ENCODE measurements at regions not wholly inside any gene's neighbourhood (a gene's known extent, or its start where the extent isn't known, plus 50 kb on each side); places are given as distances from the start of the nearest gene placed in this dataset.

DNA sequence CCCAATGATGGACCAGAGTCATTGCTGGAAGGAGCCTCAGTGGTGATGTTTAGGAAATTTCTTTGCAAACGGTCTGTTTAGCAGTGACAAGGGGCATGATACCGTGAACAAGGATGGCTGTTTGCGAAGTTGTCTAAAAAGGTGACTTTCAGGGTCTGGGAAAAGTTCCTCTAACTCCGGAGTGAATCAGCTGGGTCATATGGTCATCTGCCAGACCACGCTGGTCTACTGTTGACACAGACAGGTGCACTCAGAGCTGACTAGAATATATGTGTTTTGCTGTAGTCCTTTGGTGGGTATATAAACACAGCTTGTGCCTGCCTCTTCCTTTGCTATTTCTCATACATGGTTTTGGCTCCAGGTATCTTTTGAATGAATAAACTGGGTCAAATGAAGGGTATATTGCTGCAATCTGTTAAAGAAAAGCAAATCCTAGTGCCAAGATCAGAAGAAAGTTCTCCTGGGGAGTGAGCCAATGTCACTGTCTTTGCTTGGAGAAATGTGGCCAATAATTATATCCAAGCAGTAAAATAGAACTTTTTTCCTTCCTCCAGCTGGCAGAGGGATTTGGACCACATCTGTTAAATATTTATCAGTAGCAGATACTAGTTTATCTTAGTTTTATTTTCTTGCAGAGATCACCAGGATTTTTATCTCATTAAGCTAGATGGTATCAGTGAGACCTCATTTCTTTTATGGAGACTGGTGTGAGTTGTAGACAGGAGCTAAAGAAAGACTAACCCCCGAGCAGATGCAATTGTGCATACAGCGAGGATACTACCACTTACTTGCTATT is 286.0 kb downstream of the TRIB2 start:
- Histone ChIP-seq H3K4me1 (ENCODE audit: insufficient read depth, low read length) (peaks cover 4% of the 10 kb centered on the region; the same call in 1 of the 2 replicates), H3K9ac (ENCODE audit: low read depth, low read length) (no peak overlapping the region), H3K9me3 (ENCODE audit: control insufficient read depth, insufficient read depth, low read length) (no peaks in the 10 kb centered on the region), H3K36me3 (ENCODE audit: insufficient read depth, low read length) (no peaks in the 10 kb centered on the region)

DNA sequence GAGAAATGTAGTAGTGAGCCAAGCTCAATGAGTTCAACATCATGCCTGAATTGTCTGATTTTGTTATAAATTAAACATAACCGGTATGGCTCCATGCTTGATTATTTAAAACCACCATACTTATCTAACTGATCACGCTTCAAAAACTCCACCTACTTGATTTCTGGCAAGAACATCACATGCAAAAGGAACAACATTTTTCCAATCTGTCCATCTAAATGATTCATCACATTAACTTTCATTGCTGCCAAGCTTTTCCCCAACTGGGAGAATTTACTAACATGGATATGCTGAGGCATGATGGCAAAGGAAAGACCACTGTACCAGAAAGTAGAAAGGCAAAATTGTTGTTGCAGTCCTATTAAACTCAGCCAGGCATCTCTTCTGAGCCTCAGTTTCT is 286.8 kb downstream of the TRIB2 start:
- Histone ChIP-seq H3K9ac (ENCODE audit: low read depth, low read length) (no peak overlapping the region), H3K36me3 (ENCODE audit: insufficient read depth, low read length) (no peaks in the 10 kb centered on the region), H3K9me3 (ENCODE audit: control insufficient read depth, insufficient read depth, low read length) (no peaks in the 10 kb centered on the region), H3K4me1 (ENCODE audit: insufficient read depth, low read length) (peaks cover 4% of the 10 kb centered on the region; the same call in 1 of the 2 replicates)

DNA sequence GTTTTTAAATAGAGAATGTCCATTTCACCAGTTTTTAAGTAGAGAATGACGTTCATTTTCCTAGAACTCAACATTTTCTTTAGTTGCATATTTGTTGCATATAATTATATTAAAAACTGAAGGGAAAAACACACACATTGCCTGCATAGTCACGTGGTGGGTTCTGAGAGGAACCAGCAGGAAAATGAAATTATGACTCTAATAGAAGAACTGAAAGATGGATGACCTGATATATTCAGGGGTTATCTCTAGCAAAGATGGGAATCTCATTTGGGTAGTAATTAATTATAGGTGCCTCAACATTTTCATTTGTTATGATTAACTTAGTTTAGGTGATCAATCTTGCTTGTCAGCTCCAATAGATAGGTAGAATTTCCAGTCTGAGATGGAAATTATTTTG is 288.3 kb downstream of the TRIB2 start:
- Histone ChIP-seq H3K9me3 (ENCODE audit: control insufficient read depth, insufficient read depth, low read length) (no peaks in the 10 kb centered on the region), H3K9ac (ENCODE audit: low read depth, low read length) (no peak overlapping the region), H3K4me1 (ENCODE audit: insufficient read depth, low read length) (peaks cover 4% of the 10 kb centered on the region; the same call in 1 of the 2 replicates), H3K36me3 (ENCODE audit: insufficient read depth, low read length) (no peaks in the 10 kb centered on the region)

DNA sequence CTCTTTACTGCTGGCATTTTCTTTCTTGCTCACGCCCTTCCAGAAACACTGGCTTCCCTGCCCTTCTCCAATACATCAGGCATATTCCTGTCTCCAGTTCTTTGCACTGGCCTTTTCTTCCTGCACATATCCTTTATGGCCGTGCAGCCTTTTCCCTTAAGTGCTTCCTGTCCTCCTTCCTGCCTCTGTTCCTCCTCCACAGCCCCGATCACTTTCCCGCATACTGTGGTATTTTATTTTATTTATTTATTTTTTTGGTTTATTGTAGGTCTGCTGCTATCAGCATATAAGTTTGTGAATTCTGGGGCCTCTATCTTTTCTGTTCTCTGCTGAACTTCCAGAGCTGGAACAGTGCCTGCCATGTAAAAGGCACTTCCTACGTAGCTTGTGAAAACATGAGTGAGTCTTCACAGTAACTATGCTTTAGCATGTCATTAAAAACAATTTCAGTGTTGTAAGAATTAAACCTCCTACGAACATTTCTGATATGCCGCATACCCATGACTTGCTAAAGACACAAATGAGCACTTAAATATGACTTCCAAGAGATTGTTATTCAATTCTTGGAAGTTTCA is 289.1 kb downstream of the TRIB2 start:
- Histone ChIP-seq H3K4me1 (ENCODE audit: insufficient read depth, low read length) (peaks cover 4% of the 10 kb centered on the region; the same call in 1 of the 2 replicates), H3K9ac (ENCODE audit: low read depth, low read length) (no peak overlapping the region), H3K9me3 (ENCODE audit: control insufficient read depth, insufficient read depth, low read length) (no peaks in the 10 kb centered on the region), H3K36me3 (ENCODE audit: insufficient read depth, low read length) (no peaks in the 10 kb centered on the region)

DNA sequence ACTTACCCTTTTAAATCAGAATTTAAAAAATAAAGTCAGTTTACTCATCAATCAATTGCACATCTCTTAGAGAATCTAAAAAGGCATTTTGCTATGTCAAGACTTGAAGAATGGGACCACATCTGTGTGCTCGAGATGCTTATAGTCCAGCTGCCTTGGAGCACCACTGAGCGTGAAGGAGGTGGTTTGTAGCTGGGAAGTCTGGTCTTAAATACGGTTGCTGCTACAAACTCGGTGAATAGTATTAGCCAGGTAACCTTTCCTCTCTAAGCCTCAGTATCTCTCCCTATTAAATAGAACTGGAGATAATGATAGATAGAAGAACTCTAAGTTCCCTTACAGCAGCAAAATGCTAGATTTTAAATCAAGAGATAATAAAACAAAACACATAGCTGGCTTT is 289.7 kb downstream of the TRIB2 start:
- Histone ChIP-seq H3K9ac (ENCODE audit: low read depth, low read length) (no peak overlapping the region), H3K9me3 (ENCODE audit: control insufficient read depth, insufficient read depth, low read length) (no peaks in the 10 kb centered on the region), H3K36me3 (ENCODE audit: insufficient read depth, low read length) (no peaks in the 10 kb centered on the region), H3K4me1 (ENCODE audit: insufficient read depth, low read length) (peaks cover 4% of the 10 kb centered on the region; the same call in 1 of the 2 replicates)

DNA sequence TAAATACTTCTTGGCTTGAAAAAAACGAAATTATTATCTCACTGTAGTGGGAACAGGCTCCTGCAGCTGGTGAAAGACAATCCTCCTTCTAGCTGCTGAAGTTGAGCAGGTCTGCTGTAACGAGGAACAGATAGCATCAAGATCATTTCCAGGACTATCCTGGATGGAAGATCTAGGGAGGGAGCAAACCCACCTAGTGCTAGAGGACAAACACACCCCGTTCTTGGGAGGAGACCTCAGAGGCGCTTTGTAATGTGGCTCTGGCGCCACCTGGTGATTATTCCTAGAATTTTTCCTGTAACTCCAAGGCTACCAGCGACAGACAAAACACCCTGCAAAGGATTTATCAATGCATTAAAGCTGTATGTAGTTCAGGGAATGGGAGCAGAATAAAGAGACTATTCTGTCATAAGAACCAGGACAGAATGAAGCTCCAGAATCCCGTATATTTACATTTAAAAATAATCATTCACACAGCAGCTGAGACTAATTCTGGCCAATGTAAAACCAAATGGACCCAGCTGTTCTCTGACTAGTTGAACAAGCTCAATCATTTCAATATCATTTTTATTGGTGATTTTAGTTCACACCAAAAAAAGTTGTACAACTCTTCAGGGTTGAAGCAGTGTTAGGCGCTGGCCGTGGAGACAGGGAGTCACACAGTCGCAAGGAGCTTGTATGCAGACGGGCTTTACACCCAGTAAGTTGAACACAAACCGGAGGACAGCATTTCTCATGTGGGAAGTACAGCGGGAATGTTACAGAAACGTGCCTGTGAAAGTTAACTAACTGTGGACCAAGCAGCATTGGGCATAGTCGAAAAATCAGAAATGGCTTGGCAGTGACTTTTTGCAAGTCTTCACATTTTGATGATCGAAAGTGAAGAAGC is 290.3 kb downstream of the TRIB2 start:
- no peak overlapping the region for H3K9ac ChIP-seq (ENCODE audit: low read depth, low read length)
- no peaks in the 10 kb centered on the region for H3K36me3 ChIP-seq (ENCODE audit: insufficient read depth, low read length)
- H3K4me1 ChIP-seq (ENCODE audit: insufficient read depth, low read length) = peaks cover 4% of the 10 kb centered on the region; the same call in 1 of the 2 replicates
- H3K9me3 ChIP-seq (ENCODE audit: control insufficient read depth, insufficient read depth, low read length) = no peaks in the 10 kb centered on the region

DNA sequence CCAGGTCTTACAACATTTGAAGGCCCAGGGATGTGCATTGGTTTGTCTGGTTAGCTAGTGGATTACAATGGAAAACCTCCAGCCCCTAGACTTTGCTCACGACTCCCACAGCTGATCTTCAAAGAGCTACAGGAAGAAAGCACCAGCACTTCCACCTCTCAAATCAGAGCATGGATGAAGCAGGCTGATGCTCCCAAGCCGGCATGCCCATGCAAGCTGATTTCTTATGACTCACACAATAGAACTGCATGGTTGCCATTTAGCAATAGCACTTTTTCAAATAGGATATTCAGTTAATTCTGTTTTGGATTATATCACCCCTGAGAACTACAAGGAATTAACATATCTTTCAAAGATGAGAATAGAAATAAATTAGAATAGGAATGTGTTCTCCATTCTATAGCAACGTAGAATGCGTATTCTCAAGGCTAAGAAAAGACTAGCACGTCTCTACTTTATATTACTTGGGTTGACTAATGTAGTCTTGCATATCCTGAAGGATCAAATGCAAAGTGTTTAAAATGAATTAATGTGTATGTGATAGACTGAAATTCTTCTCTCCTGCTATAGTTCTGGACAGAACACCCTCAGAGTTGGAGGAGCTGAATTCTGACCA is 292.4 kb downstream of the TRIB2 start:
- Histone ChIP-seq H3K9me3 (ENCODE audit: control insufficient read depth, insufficient read depth, low read length) (no peaks in the 10 kb centered on the region), H3K4me1 (ENCODE audit: insufficient read depth, low read length) (peaks cover 4% of the 10 kb centered on the region; the same call in 1 of the 2 replicates), H3K9ac (ENCODE audit: low read depth, low read length) (no peak overlapping the region), H3K36me3 (ENCODE audit: insufficient read depth, low read length) (no peaks in the 10 kb centered on the region)

DNA sequence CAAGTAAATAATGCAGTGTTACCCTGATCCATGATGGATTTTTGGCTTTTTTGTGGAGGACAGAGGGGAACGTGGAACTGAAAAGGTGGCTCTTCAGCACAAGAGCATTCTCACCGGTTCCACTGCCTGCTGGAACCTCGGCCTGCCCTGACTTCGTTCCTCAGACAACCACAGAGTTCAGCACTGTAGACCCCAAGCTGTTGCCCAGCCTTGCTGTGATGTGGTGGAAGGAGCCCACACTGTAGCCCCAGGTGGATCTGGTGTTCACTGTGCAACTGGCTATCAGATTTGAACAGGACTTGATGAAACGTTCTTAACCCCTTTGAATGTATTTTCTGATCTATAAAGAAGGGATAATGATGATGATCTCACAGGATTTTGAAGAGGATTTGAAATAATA is 293.5 kb downstream of the TRIB2 start:
- no peaks in the 10 kb centered on the region for H3K9me3 ChIP-seq (ENCODE audit: control insufficient read depth, insufficient read depth, low read length)
- H3K4me1 ChIP-seq (ENCODE audit: insufficient read depth, low read length) = peaks cover 4% of the 10 kb centered on the region; the same call in 1 of the 2 replicates
- H3K36me3 ChIP-seq (ENCODE audit: insufficient read depth, low read length) = no peaks in the 10 kb centered on the region
- no peak overlapping the region for H3K9ac ChIP-seq (ENCODE audit: low read depth, low read length)

DNA sequence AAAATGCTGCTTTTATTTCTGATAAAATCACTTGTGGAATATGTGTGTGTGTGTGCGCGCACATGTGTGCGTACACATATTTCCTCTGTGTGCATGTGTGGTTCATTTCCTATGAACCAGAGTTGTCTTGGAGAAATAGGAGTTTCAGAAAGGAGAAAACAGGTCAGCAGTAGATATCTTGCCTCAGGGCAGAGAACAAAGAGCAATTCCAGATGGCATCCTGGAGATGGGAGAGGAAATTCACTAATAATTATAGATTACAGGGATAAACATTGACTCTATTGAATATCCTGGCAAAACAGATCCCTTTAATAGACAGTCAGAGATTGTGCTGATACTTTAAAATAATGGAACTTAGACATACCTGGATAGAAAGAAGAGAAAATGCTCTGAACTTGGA is 298.0 kb downstream of the TRIB2 start:
- no peaks in the 10 kb centered on the region for H3K4me1 ChIP-seq (ENCODE audit: insufficient read depth, low read length)
- no peaks in the 10 kb centered on the region for H3K36me3 ChIP-seq (ENCODE audit: insufficient read depth, low read length)
- no peaks in the 10 kb centered on the region for H3K9me3 ChIP-seq (ENCODE audit: control insufficient read depth, insufficient read depth, low read length)
- no peak overlapping the region for H3K9ac ChIP-seq (ENCODE audit: low read depth, low read length)

DNA sequence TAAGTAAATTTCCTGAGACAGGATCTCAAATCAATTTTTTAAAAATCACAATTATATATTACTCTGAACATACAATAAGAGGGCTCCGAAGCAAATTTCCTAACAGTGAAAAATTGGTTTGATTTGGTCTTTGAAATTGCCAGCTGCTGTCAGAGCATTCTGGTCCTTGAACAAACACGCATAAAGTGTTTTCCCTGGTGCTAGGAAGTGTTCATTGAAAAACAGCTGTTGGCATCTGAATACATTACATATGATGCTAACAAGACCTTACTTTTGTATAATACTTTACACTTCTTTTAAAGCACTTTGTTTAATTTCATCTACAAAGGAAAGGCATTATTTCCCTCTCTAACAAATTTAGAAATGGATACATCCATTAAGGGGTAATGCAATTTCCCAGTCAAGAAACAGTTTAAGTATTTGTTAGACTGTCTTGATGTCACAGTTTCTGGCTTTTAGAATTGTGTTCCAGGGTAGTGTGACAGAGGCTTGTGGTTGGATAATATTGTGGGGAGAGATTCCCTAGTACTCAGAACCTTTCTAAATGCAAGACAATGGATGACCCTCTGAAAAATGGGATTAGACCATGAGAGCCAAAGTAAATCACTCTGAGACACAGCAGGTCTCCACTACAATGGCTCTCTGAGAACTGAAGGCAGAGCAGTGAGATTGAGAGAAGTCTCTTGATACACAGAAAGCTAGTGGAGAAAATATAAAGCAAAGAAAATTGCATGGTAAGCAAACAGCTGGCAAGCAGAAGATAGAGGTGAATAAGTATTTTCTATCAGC is 299.0 kb downstream of the TRIB2 start:
- H3K36me3 ChIP-seq (ENCODE audit: insufficient read depth, low read length) = no peaks in the 10 kb centered on the region
- no peak overlapping the region for H3K9ac ChIP-seq (ENCODE audit: low read depth, low read length)
- no peaks in the 10 kb centered on the region for H3K4me1 ChIP-seq (ENCODE audit: insufficient read depth, low read length)
- no peaks in the 10 kb centered on the region for H3K9me3 ChIP-seq (ENCODE audit: control insufficient read depth, insufficient read depth, low read length)

DNA sequence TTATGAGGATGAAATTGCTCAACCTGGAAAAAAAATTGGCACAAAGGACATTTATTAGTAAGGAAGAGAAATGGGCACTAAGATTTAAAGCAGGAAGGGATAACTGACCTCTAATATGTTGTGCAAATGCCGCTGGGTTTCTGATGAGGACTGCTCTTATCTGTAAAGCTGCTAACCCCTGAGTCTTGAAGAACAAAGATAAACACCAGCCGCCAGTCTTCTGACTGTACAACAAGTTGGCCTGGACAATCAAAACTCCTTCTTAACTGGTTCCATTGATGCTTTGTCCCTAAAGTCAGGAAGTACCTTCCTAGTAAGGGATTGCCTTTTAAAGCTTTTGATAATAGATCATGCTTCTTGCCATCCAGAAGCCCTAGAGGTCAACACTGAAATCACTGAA is 301.8 kb downstream of the TRIB2 start:
- no peaks in the 10 kb centered on the region for H3K4me1 ChIP-seq (ENCODE audit: insufficient read depth, low read length)
- H3K36me3 ChIP-seq (ENCODE audit: insufficient read depth, low read length) = no peaks in the 10 kb centered on the region
- H3K9ac ChIP-seq (ENCODE audit: low read depth, low read length) = no peak overlapping the region
- no peaks in the 10 kb centered on the region for H3K9me3 ChIP-seq (ENCODE audit: control insufficient read depth, insufficient read depth, low read length)

DNA sequence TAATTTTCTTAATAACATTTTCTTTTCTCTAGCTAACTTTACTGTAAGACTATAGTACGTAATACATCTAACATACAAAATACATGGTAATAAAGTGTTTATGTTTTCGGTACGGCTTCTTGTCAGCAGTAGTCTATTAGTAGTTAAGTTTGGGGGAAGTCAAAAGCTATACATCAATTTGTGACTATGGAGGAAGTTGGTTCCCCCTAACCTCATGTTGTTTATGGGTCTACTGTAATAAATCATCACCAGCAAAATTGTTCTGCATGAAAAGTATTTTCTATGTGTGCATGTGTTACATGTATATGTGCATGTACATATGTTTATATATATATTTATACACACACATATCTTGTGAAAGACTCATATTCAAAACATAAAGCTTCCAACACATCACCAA is 303.0 kb downstream of the TRIB2 start:
- Histone ChIP-seq H3K9me3 (ENCODE audit: control insufficient read depth, insufficient read depth, low read length) (no peaks in the 10 kb centered on the region), H3K4me1 (ENCODE audit: insufficient read depth, low read length) (no peaks in the 10 kb centered on the region), H3K9ac (ENCODE audit: low read depth, low read length) (no peak overlapping the region), H3K36me3 (ENCODE audit: insufficient read depth, low read length) (no peaks in the 10 kb centered on the region)

DNA sequence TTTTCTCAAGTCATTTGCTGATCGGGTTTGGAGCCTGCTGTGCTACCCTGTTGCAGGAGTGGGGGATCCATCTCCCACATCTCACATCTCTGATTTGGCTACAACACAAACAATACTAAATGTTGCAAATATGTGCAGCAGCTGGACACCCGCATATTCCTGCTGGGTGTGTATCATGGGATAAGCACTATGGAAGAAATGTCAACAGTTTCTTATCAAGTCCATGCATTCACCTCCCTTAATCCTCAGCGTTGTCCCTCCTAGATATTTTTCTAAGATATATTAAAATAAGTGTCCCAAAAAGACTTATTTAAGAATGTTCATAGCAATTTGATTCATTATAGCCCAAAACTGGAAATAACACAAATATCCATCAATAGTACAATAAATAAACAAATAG is 303.7 kb downstream of the TRIB2 start:
- no peaks in the 10 kb centered on the region for H3K9me3 ChIP-seq (ENCODE audit: control insufficient read depth, insufficient read depth, low read length)
- no peak overlapping the region for H3K9ac ChIP-seq (ENCODE audit: low read depth, low read length)
- H3K4me1 ChIP-seq (ENCODE audit: insufficient read depth, low read length) = no peaks in the 10 kb centered on the region
- H3K36me3 ChIP-seq (ENCODE audit: insufficient read depth, low read length) = no peaks in the 10 kb centered on the region
